Kidney capillary endothelial cell (primary cell): ENCODE measurements at regions not wholly inside any gene's neighbourhood (a gene's known extent, or its start where the extent isn't known, plus 50 kb on each side); places are given as distances from the start of the nearest gene placed in this dataset.

Experiments
- DNase-seq: peaks from one replicate; pipeline ENCODE4 v3.0.0-alpha.2; 2018; ENCODE audit warnings: low spot score

- DNase-seq = peak; percentile 56
These were observed 101.0 kb upstream of the HS3ST1 start for GRCh38 chr4:11529625-11530201.

GRCh38 chr4:11525085-11525484 lies 96.4 kb upstream of the HS3ST1 start:
- no peak for DNase-seq

GRCh38 chr4:11518754-11519153 lies 90.1 kb upstream of the HS3ST1 start:
- DNase-seq = no peak

- DNase-seq = peak; percentile 95
These were observed 86.2 kb upstream of the HS3ST1 start for GRCh38 chr4:11514779-11515419.

GRCh38 chr4:11514003-11514402 lies 85.3 kb upstream of the HS3ST1 start:
- DNase-seq = no peak

GRCh38 chr4:11512871-11513270 lies 84.2 kb upstream of the HS3ST1 start:
- no peak for DNase-seq

- DNase-seq = no peak
These were observed 82.6 kb upstream of the HS3ST1 start for GRCh38 chr4:11511321-11511720.

- no peak for DNase-seq
These were observed 79.2 kb upstream of the HS3ST1 start for GRCh38 chr4:11507920-11508319.

GRCh38 chr4:11506194-11506593 lies 77.5 kb upstream of the HS3ST1 start:
- DNase-seq = no peak

- DNase-seq = peak; percentile 89
These were observed 76.7 kb upstream of the HS3ST1 start for GRCh38 chr4:11505221-11505971.

GRCh38 chr4:11503166-11503565 lies 74.5 kb upstream of the HS3ST1 start:
- no peak for DNase-seq

- DNase-seq = no peak
These were observed 69.3 kb upstream of the HS3ST1 start for GRCh38 chr4:11497972-11498371.

- DNase-seq = no peak
These were observed 68.6 kb upstream of the HS3ST1 start for GRCh38 chr4:11497212-11497806.

- DNase-seq = no peak
These were observed 67.7 kb upstream of the HS3ST1 start for GRCh38 chr4:11496351-11496829.

- no peak for DNase-seq
These were observed 67.1 kb upstream of the HS3ST1 start for GRCh38 chr4:11495818-11496217.

- no peak for DNase-seq
These were observed 66.6 kb upstream of the HS3ST1 start for GRCh38 chr4:11495291-11495690.

- no peak for DNase-seq
These were observed 65.5 kb upstream of the HS3ST1 start for GRCh38 chr4:11494232-11494631.

- DNase-seq = no peak
These were observed 60.9 kb upstream of the HS3ST1 start for GRCh38 chr4:11489453-11490083.

- DNase-seq = no peak
These were observed 60.2 kb upstream of the HS3ST1 start for GRCh38 chr4:11488657-11489452.

- no peak for DNase-seq
These were observed 59.3 kb upstream of the HS3ST1 start for GRCh38 chr4:11487868-11488544.

- no peak for DNase-seq
These were observed 58.4 kb upstream of the HS3ST1 start for GRCh38 chr4:11487139-11487538.
